ENCODE measurements at regions not wholly inside any gene's neighbourhood (a gene's known extent, or its start where the extent isn't known, plus 50 kb on each side); places are given as distances from the start of the nearest gene placed in this dataset.
A peak's percentile ranks its signal among the peaks of the same experiment; 100 is the strongest.
"Not testable (repeated sequence)": the region's sequence is repeated elsewhere in the genome, so short reads cannot be mapped to it uniquely, and the experiment has no call there.

- H3K36me3 Mint-ChIP-seq, result no peaks in the 10 kb centered on the region
- H3K27me3 Mint-ChIP-seq, result no peaks in the 10 kb centered on the region
- H3K27ac Mint-ChIP-seq, result no peak overlapping the region
- peaks cover 0 to 1% (median 0%) of the 10 kb centered on the region in 3 donors for H3K4me1 Mint-ChIP-seq
- no peak overlapping the region for H3K4me3 Mint-ChIP-seq
- H3K9me3 Mint-ChIP-seq, result no peaks in the 10 kb centered on the region
Observed at GRCh38 chr10:115028419-115028818, 64.7 kb upstream of the ATRNL1 start.

DNA sequence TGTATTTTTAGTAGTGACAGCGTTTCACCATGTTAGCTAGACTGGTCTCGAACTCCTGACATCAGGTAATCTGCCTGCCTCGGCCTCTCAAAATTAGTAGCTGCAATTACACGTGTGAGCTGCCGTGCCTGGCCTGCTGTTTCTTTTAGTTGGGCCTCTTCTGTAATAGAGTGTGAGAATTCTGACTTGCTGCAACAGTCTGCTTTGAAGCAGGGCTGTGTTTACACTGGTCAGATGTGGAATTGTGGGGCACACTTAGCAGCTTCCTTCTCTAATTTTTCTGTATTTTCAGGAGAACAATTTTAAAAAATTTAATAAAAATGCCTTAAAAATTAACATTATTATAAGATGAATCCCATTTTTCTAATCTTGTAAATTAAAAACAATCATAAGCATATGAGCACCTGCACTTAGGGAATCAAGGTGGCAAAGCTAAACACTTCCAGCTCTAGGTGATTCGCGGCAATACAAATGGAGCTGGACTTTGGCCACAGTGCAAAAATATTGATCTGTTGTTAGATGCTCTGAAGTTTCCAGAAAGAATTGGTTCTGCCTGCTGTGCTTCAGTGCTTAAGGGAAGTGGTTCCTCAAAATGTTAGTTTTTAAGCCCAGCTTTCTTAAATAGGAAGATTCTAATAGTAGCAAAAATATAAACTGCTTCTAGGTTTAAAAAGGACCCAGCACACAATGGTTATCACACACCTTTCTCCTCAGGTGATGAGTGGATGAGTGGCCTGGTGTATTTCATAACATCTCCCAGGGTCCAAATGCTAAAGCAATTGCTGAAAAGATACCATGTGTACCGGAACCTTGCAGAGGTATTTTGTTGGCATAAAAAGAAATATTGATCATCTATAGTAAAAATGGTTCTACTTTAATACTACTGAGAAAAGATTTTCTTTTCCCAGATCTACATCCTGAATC lies 63.5 kb upstream of the ATRNL1 start:
- H3K27ac Mint-ChIP-seq, result no peak overlapping the region
- no peaks in the 10 kb centered on the region for H3K27me3 Mint-ChIP-seq
- H3K4me3 Mint-ChIP-seq, result no peak overlapping the region
- no peaks in the 10 kb centered on the region for H3K36me3 Mint-ChIP-seq
- no peaks in the 10 kb centered on the region for H3K9me3 Mint-ChIP-seq
- H3K4me1 Mint-ChIP-seq, result no peaks in the 10 kb centered on the region

DNA sequence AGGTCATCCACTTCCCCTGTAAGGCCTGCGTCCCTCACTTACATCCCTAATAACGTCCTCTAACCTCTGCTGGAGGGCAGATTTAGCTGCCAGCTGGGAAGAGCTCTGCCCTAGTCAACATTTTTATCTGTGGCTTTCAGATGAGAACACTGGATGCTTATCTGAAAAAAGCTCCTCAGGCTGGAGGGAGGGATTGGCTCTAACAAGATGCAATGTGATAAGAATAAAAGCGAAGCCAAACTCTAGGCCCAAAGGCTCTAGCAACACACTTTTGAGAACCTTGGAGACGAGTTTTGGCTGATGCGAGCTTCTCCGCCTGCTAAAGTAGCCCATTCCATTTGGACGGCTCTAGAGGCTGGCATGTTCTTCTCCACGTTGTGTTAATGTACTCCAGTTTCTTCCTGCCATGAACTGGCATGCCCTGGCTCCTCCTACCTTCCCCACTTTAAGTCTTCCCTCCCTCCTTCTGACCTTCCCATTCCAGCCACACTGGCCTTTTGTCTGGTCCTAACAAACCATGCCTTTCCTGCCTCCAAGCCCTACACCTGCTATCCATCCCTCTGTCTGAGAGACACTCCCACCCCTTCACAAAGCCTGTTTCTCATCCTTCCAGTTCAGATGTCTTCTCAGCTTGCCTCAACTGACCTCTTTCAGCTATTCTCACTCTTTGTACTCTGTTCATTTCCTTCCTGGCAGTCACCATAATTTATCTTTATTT lies 62.5 kb upstream of the ATRNL1 start:
- Mint-ChIP-seq H3K27me3 (no peaks in the 10 kb centered on the region), H3K4me3 (no peak overlapping the region), H3K27ac (peak overlapping the region in 1 of 3 donors; percentile 41), H3K9me3 (no peaks in the 10 kb centered on the region), H3K4me1 (no peaks in the 10 kb centered on the region), H3K36me3 (no peaks in the 10 kb centered on the region)

- Mint-ChIP-seq H3K36me3 (peaks cover 2% of the 10 kb centered on the region), H3K4me3 (no peak overlapping the region), H3K4me1 (no peaks in the 10 kb centered on the region), H3K27me3 (peaks cover 2% of the 10 kb centered on the region), H3K9me3 (no peaks in the 10 kb centered on the region), H3K27ac (no peak overlapping the region)
Observed at GRCh38 chr10:115033898-115034297, 59.3 kb upstream of the ATRNL1 start.

DNA sequence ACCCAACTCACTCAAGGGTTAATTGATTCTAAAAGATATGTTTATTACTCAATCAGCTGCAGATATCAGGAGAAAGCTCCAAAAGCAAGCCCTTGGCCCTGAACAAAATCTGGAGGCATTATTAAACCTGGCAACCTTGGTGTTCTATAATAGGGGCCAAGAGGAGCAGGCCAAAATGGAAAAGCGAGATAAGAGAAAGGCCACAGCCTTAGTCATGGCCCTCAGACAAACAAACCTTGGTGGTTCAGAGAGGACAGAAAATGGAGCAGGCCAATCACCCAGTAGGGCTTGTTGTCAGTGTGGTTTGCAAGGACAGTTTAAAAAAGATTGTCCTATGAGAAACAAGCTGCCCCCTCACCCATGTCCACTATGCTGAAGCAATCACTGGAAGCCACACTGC lies 53.4 kb upstream of the ATRNL1 start:
- not testable (repeated sequence) for H3K27ac Mint-ChIP-seq, H3K27me3 Mint-ChIP-seq, H3K4me3 Mint-ChIP-seq, H3K36me3 Mint-ChIP-seq, H3K4me1 Mint-ChIP-seq, H3K9me3 Mint-ChIP-seq

Measured in IgD-negative memory B cell (primary cell).